Prostate gland (tissue), 2 donors: ENCODE measurements at regions not wholly inside any gene's neighbourhood (a gene's known extent, or its start where the extent isn't known, plus 50 kb on each side); places are given as distances from the start of the nearest gene placed in this dataset.

Experiments
- DNase-seq: peaks from one replicate; pipeline ENCODE4 v3.0.0-alpha.2; 2019; ENCODE audit warnings: low spot score
- H3K27ac ChIP-seq, 2 donors: fragments of 200-600 bp; sonication (generic); 2 replicates each; pipeline ENCODE4 v1.5.1; 2017 to 2019
- H3K27me3 ChIP-seq: fragments of 200-600 bp; sonication (generic); replicated peaks from 2 replicates; pipeline ENCODE4 v1.5.1; 2019; ENCODE audit not compliant: insufficient read depth
- H3K36me3 ChIP-seq, 2 donors: fragments of 200-600 bp; sonication (generic); 1 replicate in 1 of 2; 2 replicates in 1 of 2; pipeline versions ENCODE4 v1.5.1 to v1.8.1; 2017 to 2019
- H3K4me1 ChIP-seq: fragments of 200-600 bp; sonication (generic); replicated peaks from 2 replicates; pipeline ENCODE4 v1.5.1; 2019
- H3K4me3 ChIP-seq, 2 donors: fragments of 200-600 bp; sonication (generic); 2 replicates each; pipeline ENCODE4 v1.5.1; 2017 to 2019
- H3K9me3 ChIP-seq: fragments of 200-600 bp; sonication (generic); 2 replicates; pipeline ENCODE4 v1.5.1; 2017
- CTCF ChIP-seq, 4 experiments: fragments of 200-600 bp in 2 of 4; fragments of 450-650 bp in 2 of 4; sonication (generic) in 2 of 4; IDR thresholded peaks; 1 replicate in 3 of 4; 2 replicates in 1 of 4; pipeline ENCODE4 v1.5.1; 2016 to 2019; ENCODE audit warnings: antibody characterized with exemption in 4 of 4, mild to moderate bottlenecking in 2 of 4, moderate library complexity in 2 of 4
- POLR2A ChIP-seq: fragments of 450-650 bp; IDR thresholded peaks from one replicate; pipeline ENCODE4 v1.6.1; 2016; ENCODE audit warnings: antibody characterized with exemption, mild to moderate bottlenecking
- POLR2AphosphoS5 ChIP-seq: sonication (generic); formaldehyde crosslinking; IDR thresholded peaks from one replicate; pipeline ENCODE4 v1.6.1; 2017; ENCODE audit warnings: antibody characterized with exemption
- WGBS: methylation state at CpG from one replicate; pipeline ENCODE4 v1.1.5; 2018; 5-methylcytosine and 5-hydroxymethylcytosine counted together
- intact Hi-C: fragments of 100-400 bp; cut with DNase I; formaldehyde crosslinking; loops from one replicate; pipeline ENCODE4 v1.14.2; 2022

GRCh38 chr9:8011974-8012373 is 212.4 kb upstream of the DMAC1 start:
- H3K36me3 ChIP-seq = no peaks in the 10 kb centered on the region
- no peaks in the 10 kb centered on the region for H3K4me1 ChIP-seq
- intact Hi-C loops = no loop called here
- TF ChIP-seq POLR2AphosphoS5 (no peak), POLR2A (no peak), CTCF (IDR thresholded peaks at IDR 0.05) (no peak)
- 8% methylated on average over 1 of the region's 1 CpG for WGBS
- H3K9me3 ChIP-seq = no peaks in the 10 kb centered on the region
- H3K4me3 ChIP-seq = no peak overlapping the region
- H3K27me3 ChIP-seq = no peaks in the 10 kb centered on the region
- DNase-seq = no peak
- H3K27ac ChIP-seq = no peak overlapping the region

- H3K4me1 ChIP-seq = no peaks in the 10 kb centered on the region
- no peak for TF ChIP-seq CTCF (IDR thresholded peaks at IDR 0.05)
- H3K27me3 ChIP-seq = no peaks in the 10 kb centered on the region
- DNase-seq = no peak
- H3K9me3 ChIP-seq = no peaks in the 10 kb centered on the region
- WGBS = 90% methylated on average over 1 of the region's 1 CpG
- intact Hi-C loops = no loop called here
- no peak overlapping the region for H3K4me3 ChIP-seq
- no peak overlapping the region for H3K27ac ChIP-seq
- H3K36me3 ChIP-seq = no peaks in the 10 kb centered on the region
Observed at GRCh38 chr9:7996558-7996957, 197.0 kb upstream of the DMAC1 start.

- H3K27ac ChIP-seq = no peak overlapping the region
- no peaks in the 10 kb centered on the region for H3K36me3 ChIP-seq
- TF ChIP-seq CTCF (IDR thresholded peaks at IDR 0.05) (no peak), POLR2AphosphoS5 (no peak), POLR2A (no peak)
- no peak for DNase-seq
- no peak overlapping the region for H3K4me3 ChIP-seq
- WGBS = 87% methylated on average over 1 of the region's 1 CpG
- intact Hi-C loops = no loop called here
- H3K4me1 ChIP-seq = no peaks in the 10 kb centered on the region
- H3K9me3 ChIP-seq = no peaks in the 10 kb centered on the region
- H3K27me3 ChIP-seq = no peaks in the 10 kb centered on the region
Observed at GRCh38 chr9:7988644-7989280, 189.2 kb upstream of the DMAC1 start.

GRCh38 chr9:7984692-7985091 is 185.1 kb upstream of the DMAC1 start:
- intact Hi-C loops = no loop called here
- H3K4me1 ChIP-seq = no peaks in the 10 kb centered on the region
- H3K27ac ChIP-seq = no peak overlapping the region
- DNase-seq = no peak
- no peaks in the 10 kb centered on the region for H3K36me3 ChIP-seq
- H3K27me3 ChIP-seq = no peaks in the 10 kb centered on the region
- no peaks in the 10 kb centered on the region for H3K9me3 ChIP-seq
- TF ChIP-seq POLR2AphosphoS5 = no peak
- TF ChIP-seq POLR2A = no peak
- TF ChIP-seq CTCF (IDR thresholded peaks at IDR 0.05) = no peak
- WGBS = 63% methylated on average over 5 of the region's 5 CpGs
- H3K4me3 ChIP-seq = no peak overlapping the region

GRCh38 chr9:7984203-7984602 is 184.6 kb upstream of the DMAC1 start:
- no peaks in the 10 kb centered on the region for H3K4me1 ChIP-seq
- WGBS = 59% methylated on average over 2 of the region's 2 CpGs
- no peak for DNase-seq
- H3K4me3 ChIP-seq = no peak overlapping the region
- H3K9me3 ChIP-seq = no peaks in the 10 kb centered on the region
- TF ChIP-seq CTCF (IDR thresholded peaks at IDR 0.05) = no peak
- no peaks in the 10 kb centered on the region for H3K36me3 ChIP-seq
- intact Hi-C loops = no loop called here
- no peak overlapping the region for H3K27ac ChIP-seq
- H3K27me3 ChIP-seq = no peaks in the 10 kb centered on the region
